IPS DF 4.7 (cell line): ENCODE measurements at regions not wholly inside any gene's neighbourhood (a gene's known extent, or its start where the extent isn't known, plus 50 kb on each side); places are given as distances from the start of the nearest gene placed in this dataset.

Experiments
- DNase-seq: peaks from one replicate; pipeline ENCODE4 v3.0.0-alpha.2; 2013; ENCODE audit warnings: low spot score; ENCODE audit errors: extremely low read depth

DNA sequence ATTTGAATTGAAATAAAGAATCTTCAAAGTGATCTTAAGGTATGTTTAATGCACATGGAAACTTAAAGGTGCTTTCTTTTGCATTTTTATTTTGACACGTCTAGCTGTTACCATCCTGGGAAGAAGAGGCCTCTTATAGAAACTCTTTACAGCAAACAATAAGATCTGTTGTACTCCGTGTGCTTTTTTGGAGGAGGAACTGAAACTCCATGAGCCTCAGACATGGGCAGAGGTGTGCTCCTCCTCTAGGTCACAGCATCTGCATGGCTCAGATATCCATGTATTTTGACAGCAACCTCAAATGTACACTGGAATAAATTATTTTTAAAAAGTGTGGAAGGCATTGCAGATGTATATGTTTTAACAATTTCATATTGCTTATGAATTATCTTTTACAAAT lies 783.3 kb upstream of the SALL3 start:
- no peak for DNase-seq

DNA sequence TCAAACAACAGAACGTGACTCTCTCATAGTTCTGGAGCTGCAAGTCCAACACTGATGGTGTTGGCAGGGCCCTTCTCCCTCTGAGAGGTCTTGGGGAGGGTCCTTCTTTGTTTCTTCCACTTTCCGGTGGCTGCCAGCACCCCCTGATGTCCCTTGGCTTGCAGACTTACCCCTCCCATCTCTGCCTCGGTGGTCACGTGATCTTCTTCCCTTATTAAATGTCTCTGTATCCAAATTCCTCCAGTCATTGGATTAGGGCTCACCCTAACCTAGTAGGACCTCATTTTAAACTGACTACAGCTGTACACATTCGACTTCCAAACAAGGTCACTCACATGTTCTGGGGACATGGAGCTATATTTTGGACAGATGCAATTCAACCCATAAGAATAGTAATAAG lies 780.6 kb upstream of the SALL3 start:
- DNase-seq: no peak

DNA sequence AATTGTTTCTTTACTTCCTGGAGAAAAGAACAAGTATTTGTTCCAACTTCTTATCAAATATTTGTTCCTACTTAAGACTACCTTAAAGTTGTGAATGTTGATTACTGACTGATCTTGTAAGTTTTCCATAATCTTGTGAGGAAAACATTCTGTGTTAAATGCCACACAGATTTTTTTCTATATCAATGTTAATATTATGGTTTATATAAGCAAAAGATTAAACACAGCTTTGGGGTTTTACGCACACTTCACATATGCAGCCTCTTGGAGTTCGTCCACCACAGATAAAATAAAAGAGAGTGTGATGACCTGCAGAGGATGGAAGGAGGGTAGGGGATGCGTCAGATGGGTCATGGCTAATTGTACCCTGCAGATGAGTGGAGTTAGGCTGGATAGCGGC lies 780.0 kb upstream of the SALL3 start:
- no peak for DNase-seq

DNA sequence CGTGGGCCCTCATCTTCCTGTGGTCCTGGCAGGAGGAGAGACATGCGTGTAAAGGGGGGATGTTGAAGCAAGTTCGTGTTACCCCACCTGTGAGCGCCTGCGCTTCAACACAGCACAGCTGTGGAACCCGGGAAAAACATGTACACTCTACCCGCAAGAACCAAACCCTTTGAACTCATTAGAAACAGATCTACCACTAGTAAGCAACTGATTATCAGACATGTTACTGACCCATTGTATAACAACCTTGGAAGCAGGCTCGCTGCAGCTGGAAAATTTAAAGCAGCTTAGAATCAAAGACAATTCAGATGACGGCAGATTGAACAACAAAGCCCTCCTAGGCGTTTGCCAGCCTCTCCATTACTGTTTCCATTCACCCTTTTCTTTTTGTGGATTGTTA lies 771.7 kb upstream of the SALL3 start:
- no peak for DNase-seq

DNA sequence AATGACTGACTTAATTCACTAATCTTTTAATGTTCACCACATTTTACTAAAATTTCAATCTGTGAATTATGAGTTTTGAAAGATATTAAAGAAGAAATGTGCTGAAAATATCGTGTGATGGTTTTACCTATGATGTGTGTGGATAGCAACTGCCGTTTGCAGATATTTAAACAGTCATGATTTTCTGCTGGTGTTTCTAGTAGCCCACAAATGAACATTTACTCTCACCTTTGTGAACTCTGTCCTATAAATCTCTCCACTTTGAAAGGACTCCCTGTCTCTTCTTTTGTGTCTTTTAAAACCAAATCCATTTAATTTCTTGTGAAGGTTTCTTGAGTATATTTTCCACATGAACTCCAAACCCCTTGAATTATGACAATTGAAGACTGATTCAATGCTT lies 771.2 kb upstream of the SALL3 start:
- DNase-seq: no peak

DNA sequence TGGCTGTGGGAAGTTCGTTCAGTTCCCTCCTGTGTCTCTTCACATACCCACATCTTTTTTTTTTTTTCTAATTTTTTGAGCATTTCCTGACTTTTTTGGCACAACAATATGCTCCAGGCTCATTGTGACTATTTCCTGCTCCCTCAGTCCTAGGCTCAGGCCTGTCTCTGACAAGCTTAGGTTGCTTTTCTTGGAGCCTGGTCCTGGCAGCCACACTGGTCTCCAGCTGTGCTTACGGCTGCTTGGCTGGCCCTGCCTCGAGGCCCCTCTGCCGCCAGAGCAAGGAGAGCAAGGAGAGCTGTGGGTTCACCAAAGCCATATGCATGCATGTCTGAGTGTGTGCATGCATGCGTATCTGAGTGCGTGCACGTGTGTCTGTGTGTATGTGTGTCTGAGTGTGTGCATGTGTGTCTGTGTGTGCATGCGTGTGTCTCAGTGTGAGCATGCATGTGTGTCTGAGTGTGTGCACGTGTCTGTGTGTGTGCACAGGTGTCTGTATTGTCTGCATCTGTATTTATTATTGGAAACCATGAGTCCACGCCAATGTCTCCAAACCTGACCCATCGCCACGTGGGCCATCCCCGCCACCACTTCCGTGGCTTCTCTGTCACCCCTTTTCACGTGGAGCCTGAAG lies 766.1 kb upstream of the SALL3 start:
- no peak for DNase-seq

DNA sequence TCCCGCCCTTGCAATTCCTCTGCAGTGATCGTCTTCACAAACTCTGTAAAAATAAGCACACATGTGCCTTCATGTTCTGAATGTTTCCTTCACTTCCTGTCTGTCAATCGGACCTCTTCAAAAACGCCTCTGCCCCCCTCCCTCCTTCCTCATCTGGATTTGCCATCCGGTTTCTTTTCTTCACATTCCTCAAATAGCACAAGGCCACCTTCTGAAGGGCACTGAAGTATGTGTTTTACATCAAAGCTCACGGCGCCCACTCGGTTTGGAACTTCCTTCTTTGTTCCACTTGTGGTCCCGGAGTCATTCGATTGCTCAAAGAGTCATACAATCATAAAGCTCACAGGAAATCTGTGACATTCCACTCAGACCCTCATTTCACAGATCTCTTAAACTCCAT lies 758.1 kb upstream of the SALL3 start:
- DNase-seq: no peak

DNA sequence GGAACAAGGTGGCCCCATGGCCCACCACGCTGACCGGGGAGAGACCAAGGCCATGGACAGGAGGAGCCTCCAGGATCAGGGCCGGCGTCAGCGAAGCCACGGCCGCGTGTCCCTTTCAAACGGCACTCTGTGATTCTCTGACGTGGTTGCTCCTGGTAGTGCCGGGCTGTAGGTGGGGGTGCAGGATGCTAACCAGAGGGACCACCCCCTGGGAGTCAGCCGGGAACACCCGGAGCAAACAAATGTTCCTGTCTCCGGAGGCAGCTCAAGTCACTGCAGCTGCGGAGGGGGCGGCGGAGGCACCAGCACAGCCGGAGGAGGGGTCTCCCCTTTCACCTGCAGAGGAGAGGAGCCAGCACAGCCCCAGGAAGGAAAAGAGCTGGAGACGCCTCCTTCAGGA lies 750.6 kb upstream of the SALL3 start:
- no peak for DNase-seq

DNA sequence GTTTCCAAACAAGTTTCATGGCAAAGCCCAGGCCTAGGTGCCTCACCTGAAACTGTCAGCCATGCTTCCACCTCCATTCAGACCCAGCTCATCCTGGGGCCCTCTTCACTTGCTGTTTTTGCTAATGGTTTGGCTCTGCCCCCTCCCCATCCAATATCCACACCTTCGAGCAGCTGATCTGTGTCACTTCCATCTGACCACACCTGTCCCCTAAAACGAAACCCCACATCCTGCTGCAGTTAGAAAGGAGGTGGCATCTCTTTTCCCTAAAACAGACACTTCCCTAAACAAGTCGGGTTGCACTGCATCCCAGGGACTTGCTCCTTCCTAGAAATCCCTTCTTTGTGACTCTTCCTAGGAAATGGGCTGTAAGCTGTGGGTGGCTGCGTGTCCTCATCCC lies 748.7 kb upstream of the SALL3 start:
- no peak for DNase-seq

DNA sequence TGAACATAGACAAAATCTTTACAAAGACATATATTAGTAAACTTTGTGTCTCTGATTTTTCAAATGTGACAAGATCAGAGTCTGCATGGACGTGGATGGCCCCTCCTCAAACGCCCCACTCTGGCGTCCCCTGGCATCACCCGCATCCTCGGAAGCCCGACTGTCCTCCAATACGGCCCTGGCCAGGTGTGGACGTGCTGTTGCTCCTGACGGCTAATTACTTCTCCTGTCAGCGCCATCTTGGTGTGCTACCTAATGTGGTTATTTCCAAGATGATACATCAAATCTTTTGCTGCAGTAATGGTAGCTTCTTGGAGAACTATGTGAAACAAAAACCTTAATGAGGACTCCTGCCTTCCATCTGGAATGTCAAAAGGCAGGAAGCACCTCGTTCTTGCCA lies 747.4 kb upstream of the SALL3 start:
- no peak for DNase-seq

DNA sequence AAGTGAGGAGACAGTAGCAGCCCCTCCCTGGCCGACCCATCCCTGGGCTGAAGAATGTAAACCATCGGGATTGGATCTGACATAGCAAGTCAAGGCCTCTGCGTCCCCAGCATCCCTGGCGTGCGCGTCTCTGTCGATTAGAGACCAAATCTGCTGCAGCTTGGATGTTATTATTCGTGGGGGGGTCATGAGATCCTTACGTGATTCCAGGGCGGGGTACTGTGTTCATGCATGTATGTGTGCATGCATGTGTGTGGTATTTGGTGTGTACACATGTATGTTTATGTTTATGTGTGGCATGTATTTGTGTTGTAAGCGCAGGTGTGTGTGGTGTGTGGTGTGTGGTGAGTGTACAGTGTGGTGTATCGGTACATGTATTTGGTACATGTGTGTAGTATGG lies 741.8 kb upstream of the SALL3 start:
- no peak for DNase-seq

DNA sequence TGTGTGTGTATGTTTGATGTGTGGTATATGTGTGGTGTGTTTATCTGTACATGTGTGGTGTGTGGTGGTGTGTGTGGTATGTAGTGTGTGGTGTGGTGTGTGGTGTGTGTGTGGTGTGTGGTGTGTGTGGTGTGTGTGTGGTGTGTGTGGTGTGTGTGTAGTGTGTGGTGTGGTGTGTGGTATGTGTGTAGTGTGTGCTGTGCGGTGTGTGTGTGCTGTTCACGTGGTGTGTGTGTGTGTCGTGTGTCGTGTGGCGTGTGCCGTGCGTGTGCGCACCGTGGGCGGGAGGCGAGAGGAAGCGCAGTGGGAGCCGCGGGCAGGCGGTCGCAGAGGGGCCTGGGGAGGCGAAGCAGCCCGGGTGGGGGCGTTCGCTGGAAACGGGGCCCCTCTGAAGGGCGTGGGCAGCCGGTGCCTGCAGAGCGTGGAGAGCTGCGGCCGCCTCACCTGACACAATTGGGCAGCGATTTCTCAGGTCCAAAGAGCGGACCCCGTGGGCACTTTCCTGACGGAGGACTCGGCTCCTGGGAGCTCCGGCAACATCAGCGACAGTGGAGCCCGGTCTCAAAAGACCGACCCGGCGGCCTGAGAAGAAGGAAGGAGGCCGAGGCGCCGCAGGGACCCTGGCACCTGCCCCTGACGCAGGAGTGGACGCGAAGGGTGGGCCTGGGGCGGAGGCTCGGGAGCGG lies 741.1 kb upstream of the SALL3 start:
- DNase-seq: no peak

DNA sequence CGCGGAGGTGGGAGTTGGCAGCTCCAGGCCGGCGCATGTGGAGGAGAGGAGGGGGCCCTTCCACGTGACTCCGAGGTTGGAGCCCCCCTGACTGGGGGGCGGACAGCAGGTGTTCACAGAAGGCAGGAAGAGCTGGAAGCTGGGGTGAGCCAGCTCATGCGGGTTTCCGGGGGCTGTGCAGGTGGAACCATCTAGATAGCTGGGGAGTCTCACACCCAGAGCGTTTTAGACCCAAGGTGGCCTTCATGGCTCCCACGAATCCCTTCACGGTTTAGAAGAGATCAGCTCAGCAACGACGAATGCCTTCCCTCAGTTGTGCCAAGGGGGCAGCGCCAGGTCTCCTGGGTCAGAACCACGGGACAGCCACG lies 740.5 kb upstream of the SALL3 start:
- DNase-seq: no peak

DNA sequence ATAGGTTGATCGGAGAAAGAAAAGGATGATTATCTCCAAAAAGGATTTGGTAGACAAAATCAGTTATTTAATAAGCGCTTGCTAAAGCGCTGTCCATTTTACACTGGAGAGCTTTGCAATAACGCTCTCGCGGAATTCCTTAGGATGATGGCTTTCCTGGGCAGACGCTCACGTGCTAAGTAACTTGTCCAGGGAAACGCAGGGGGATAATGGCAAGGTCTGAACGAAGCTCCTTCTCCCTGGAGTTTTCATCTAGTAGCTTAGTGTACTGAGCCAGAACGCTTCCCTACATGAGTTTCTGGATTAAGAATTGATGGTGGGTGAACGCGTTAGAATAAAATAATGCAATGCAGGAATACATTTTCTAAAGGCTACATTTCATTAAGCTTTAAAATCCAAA lies 739.5 kb upstream of the SALL3 start:
- DNase-seq: no peak

DNA sequence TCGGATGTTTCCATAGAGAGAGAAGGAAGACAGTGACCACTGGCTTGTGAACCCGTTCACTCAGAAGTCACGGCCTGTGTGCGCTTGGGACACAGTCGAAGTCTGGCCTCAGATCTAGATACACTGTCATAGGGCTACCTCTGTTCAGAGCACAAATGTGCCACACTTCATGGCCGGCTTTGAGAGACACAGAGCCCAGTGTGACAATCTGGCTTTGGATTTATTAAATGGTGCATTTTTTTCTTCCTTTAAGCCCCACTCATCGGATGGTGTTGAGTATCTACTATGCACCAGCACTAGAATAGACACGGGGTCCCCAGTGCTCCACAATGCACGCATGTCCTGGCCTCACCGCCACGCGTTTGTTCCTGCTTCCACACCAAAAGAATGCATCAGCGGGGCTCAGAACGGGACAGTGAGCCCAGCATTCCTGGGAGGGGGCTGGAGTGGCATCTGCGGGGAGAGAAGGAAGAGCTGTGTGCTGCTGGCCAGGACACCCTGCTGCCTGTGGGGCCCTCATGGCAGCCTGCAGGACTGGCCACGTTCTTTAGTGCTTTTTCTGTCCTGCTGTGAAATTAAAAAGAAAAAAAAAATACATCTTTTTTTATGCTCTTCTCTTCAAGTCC lies 738.9 kb upstream of the SALL3 start:
- no peak for DNase-seq

DNA sequence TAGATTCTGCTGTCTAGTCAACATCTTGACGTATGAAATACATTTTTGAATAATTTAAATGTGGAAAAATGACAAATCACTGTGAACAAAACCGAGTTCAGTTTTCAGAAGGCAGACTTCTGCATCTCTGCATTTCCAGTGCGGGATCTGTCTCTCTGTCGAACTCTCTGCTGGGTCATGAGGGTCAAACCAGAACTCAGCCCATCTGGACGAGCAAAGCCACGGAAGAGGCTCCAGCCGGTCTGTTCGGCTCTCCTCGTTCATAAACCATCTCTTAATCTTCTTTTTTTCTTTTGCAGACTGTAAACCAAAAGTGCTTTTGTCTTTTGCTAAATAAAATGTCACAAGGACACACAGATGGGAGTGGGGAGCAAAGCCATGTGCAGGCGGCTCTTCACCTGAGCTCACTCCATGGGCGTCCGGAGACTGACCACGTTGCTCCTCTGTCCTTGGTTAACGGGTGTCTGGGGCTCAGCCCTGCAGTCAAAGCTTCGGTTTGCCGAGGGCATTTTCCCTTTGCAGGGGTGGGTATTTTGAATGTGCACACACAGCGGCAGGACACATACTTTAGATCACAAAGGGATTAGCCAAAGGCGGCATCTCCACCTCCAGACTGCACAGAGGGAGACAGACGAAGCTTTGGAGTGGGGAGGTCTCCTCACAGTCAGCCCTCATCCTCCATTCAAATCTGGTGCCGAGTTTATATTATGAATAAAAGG lies 737.9 kb upstream of the SALL3 start:
- no peak for DNase-seq

DNA sequence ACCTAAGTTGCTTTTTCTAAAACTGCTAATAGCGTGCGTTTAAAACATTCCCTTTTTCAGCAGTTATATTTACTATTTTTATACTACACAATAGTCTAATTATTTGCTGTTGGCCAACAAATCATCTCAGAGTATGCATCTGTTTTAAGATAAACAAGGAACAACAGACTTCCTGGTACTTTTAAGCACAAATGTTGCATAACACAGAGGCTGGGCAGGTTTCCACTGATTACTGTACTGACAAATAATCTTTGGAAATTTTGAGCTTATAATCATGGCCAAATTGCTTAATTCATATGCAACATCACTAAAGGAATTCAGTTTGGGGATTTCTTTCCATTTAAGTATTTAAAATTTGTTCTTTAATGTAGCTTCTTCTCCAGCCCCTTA lies 737.4 kb upstream of the SALL3 start:
- DNase-seq: no peak

DNA sequence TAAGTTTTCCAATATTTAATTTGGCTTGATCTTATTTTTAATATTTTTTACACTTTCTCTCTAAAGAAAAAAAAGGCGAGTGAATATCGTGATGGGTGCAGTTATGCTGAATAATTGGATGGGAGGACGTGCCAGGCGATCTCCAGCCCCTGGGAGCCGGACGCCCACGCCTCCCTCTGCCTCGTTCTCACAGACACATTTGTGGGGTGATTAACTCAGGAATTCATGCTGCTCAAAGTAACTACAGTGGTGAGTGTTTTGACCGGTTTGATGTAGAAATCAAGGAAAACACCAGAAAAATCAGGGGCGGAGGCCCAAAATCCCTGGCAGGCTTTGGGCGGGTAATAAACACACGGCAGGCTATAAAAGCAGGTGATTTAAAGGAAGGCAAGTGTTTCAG lies 736.8 kb upstream of the SALL3 start:
- no peak for DNase-seq

DNA sequence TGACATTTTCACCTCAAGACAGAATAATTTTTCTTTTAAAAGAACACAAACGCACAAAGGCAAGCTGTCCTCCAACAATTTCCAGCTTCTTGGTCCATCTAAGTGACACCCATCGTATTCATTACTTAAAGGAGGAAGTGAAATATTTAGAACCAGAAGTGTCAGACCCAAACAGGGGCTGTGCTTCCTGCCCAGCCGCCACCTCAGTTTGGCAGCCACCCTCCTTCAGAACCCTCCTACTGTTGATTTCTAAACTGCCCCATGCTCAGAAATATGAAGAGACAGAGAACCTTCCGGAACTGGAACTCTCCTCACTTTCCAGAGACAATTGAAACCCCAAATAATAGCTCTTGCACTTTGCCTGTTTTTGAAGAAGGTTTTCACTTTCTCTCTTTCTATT lies 734.8 kb upstream of the SALL3 start:
- no peak for DNase-seq

DNA sequence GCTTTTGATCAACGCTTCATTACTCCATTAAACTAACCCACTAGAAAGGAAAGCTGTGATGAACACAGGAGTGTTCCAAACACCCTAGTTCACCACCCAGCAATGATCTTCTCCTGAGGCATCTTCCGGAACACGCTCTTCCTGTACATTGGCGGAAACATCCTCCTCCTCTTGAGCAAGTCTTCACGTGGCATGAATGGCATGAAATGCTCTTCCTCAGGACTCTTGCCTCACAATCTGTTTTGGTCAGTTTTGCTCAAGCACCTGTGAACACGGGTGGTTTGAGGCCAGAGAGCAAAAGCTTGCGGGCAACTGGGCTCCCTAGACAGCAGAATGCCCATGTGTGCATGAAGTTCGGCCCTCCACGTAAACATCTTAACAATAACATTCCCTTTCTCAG lies 734.2 kb upstream of the SALL3 start:
- no peak for DNase-seq

DNA sequence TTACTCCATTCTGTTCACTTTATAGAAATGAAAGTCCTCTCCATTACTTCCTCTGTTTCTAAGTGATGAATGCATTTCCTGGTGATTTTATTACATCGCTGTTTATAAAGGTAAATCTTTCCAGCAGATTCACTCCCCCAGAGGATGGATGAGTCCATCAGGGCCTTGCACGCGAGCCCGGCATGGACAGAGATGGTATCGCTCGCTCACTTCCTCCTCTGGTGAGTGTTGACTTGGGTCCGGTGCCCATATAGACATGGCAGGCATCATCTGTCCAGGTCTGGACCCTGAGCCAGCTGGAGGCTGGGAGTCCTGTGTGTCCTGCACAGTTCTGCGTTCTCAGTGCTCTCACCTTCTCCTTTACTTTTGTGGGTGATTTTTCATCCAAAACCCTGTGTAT lies 733.6 kb upstream of the SALL3 start:
- DNase-seq: no peak

DNA sequence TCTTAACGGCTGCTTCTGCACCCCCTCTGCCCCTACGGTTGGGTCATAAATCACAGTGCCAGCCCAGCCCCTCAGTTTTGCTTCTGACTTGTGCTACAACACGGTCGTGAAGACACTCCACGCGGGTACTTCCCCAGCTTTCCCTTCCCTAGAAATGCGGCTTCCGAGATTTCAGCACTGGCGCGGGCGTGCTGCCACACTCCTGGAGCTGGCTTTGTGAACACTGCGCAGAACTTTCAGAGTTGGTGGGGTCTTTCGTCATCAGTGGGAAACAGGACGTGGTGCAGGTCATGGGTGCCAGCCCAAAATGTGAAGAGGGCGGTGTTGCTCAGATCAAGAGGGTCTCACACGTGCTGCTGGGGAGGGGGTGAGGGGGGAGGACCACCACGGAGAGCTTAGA lies 733.0 kb upstream of the SALL3 start:
- no peak for DNase-seq
